ENCODE measurements at regions not wholly inside any gene's neighbourhood (a gene's known extent, or its start where the extent isn't known, plus 50 kb on each side); places are given as distances from the start of the nearest gene placed in this dataset.
A peak's percentile ranks its signal among the peaks of the same experiment; 100 is the strongest.

- no peak for TF ChIP-seq CTCF (IDR thresholded peaks at IDR 0.05; ENCODE audit: unreplicated experiment)
- Mint-ChIP-seq H3K27me3 (ENCODE audit: insufficient read depth, unreplicated experiment) (no peaks in the 10 kb centered on the region), H3K27ac (ENCODE audit: low read depth, unreplicated experiment) (no peak overlapping the region), H3K4me1 (ENCODE audit: insufficient read depth, unreplicated experiment) (peaks cover 11% of the 10 kb centered on the region), H3K9me3 (ENCODE audit: unreplicated experiment) (peaks cover 15% of the 10 kb centered on the region), H3K36me3 (ENCODE audit: insufficient read depth, unreplicated experiment) (no peaks in the 10 kb centered on the region), H3K4me3 (ENCODE audit: unreplicated experiment) (no peak overlapping the region)
- POLR2A ChIA-PET = no interaction called here
- intact Hi-C loops (cut with micrococcal nuclease) = no loop called here
- CTCF ChIA-PET = no interaction called here
- no TSS peak for BruUV-seq (replicated peaks)
- no peak for DNase-seq (ENCODE audit: unreplicated experiment)
These were observed 563.5 kb upstream of the TBL1XR1 start for GRCh38 chr3:177760803-177761202.

- ChIA-PET POLR2A (no interaction called here), CTCF (no interaction called here)
- intact Hi-C loops (cut with micrococcal nuclease) = no loop called here
- no TSS peak for BruUV-seq (replicated peaks)
- DNase-seq (ENCODE audit: unreplicated experiment) = no peak
- Mint-ChIP-seq H3K9me3 (ENCODE audit: unreplicated experiment) (peaks cover 11% of the 10 kb centered on the region), H3K36me3 (ENCODE audit: insufficient read depth, unreplicated experiment) (no peaks in the 10 kb centered on the region), H3K4me3 (ENCODE audit: unreplicated experiment) (no peak overlapping the region), H3K27ac (ENCODE audit: low read depth, unreplicated experiment) (no peak overlapping the region), H3K4me1 (ENCODE audit: insufficient read depth, unreplicated experiment) (no peaks in the 10 kb centered on the region), H3K27me3 (ENCODE audit: insufficient read depth, unreplicated experiment) (no peaks in the 10 kb centered on the region)
- TF ChIP-seq CTCF (IDR thresholded peaks at IDR 0.05; ENCODE audit: unreplicated experiment) = no peak
These were observed 567.2 kb upstream of the TBL1XR1 start for GRCh38 chr3:177764377-177764912.

- H3K27ac Mint-ChIP-seq (ENCODE audit: low read depth, unreplicated experiment) = no peak overlapping the region
- CTCF ChIA-PET = no interaction called here
- intact Hi-C loops (cut with micrococcal nuclease) = no loop called here
- no peak for DNase-seq (ENCODE audit: unreplicated experiment)
- peaks cover 14% of the 10 kb centered on the region for H3K9me3 Mint-ChIP-seq (ENCODE audit: unreplicated experiment)
- H3K36me3 Mint-ChIP-seq (ENCODE audit: insufficient read depth, unreplicated experiment) = no peaks in the 10 kb centered on the region
- BruUV-seq (replicated peaks) = no TSS peak
- no peak overlapping the region for H3K4me3 Mint-ChIP-seq (ENCODE audit: unreplicated experiment)
- POLR2A ChIA-PET = no interaction called here
- no peaks in the 10 kb centered on the region for H3K27me3 Mint-ChIP-seq (ENCODE audit: insufficient read depth, unreplicated experiment)
- no peaks in the 10 kb centered on the region for H3K4me1 Mint-ChIP-seq (ENCODE audit: insufficient read depth, unreplicated experiment)
- TF ChIP-seq CTCF (IDR thresholded peaks at IDR 0.05; ENCODE audit: unreplicated experiment) = no peak
These were observed 567.7 kb upstream of the TBL1XR1 start for GRCh38 chr3:177764933-177765332.

GRCh38 chr3:177770383-177771230 lies 573.3 kb upstream of the TBL1XR1 start:
- H3K36me3 Mint-ChIP-seq (ENCODE audit: insufficient read depth, unreplicated experiment) = no peaks in the 10 kb centered on the region
- POLR2A ChIA-PET = interaction anchor here (0.9 kb wide), 2 partner anchors 22 to 467 kb away, joined by 3 read pairs; no protein-coding TSS in a partner anchor
- peak overlapping the region; percentile 32 for H3K27ac Mint-ChIP-seq (ENCODE audit: low read depth, unreplicated experiment)
- no peak for DNase-seq (ENCODE audit: unreplicated experiment)
- CTCF ChIA-PET = no interaction called here
- H3K4me1 Mint-ChIP-seq (ENCODE audit: insufficient read depth, unreplicated experiment) = peaks cover 19% of the 10 kb centered on the region
- BruUV-seq (replicated peaks) = no TSS peak
- peaks cover 8% of the 10 kb centered on the region for H3K9me3 Mint-ChIP-seq (ENCODE audit: unreplicated experiment)
- intact Hi-C loops (cut with micrococcal nuclease) = no loop called here
- H3K4me3 Mint-ChIP-seq (ENCODE audit: unreplicated experiment) = no peak overlapping the region
- no peak for TF ChIP-seq CTCF (IDR thresholded peaks at IDR 0.05; ENCODE audit: unreplicated experiment)
- H3K27me3 Mint-ChIP-seq (ENCODE audit: insufficient read depth, unreplicated experiment) = no peaks in the 10 kb centered on the region
